ENCODE measurements at regions not wholly inside any gene's neighbourhood (a gene's known extent, or its start where the extent isn't known, plus 50 kb on each side); places are given as distances from the start of the nearest gene placed in this dataset.
"Not testable (repeated sequence)": the region's sequence is repeated elsewhere in the genome, so short reads cannot be mapped to it uniquely, and the experiment has no call there.

DNA sequence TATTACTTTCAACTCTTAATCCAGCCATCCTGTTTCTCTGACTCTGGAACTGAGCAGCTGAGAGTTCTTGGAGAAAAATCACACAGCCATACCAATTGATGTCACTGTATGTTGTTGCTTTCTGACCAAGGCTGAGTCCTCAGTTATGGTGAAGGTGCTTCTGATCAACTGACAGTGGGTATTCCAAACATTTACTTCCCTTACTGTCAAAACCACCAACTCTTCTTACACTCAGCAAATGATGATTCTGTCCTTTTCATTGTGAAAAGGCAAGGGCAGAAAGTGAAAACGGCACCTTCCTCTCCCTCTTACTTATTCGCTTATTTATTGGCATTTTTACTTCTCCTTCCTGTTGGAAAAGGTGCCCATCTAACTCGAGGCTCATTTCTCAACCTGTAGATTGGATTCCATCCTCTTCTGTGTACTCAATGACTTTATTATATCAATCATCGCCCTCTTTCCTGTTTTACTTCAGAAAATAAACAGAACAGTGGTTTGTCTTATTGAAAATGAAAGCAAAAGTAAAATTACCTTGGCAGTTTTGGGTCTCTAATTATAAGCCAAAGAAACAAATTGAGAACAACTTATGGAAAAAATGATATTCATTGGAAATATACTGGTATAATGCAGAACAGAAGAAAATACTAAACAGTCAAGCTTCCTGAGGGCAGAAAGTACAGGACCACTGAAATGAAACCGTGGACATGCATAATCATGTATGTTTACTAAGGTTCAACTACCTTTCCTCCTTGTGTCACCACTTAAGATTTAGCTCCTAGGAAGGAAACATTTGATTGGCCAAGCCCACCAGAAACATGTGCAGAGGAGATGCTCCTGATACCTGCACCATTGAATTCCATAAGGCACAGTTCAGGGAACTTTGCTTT lies 104.5 kb upstream of the CHD1 start:
- H3K27ac ChIP-seq, result peak overlapping the region in 1 of 2 donors; percentile 54
- TF ChIP-seq, protein P1, sequence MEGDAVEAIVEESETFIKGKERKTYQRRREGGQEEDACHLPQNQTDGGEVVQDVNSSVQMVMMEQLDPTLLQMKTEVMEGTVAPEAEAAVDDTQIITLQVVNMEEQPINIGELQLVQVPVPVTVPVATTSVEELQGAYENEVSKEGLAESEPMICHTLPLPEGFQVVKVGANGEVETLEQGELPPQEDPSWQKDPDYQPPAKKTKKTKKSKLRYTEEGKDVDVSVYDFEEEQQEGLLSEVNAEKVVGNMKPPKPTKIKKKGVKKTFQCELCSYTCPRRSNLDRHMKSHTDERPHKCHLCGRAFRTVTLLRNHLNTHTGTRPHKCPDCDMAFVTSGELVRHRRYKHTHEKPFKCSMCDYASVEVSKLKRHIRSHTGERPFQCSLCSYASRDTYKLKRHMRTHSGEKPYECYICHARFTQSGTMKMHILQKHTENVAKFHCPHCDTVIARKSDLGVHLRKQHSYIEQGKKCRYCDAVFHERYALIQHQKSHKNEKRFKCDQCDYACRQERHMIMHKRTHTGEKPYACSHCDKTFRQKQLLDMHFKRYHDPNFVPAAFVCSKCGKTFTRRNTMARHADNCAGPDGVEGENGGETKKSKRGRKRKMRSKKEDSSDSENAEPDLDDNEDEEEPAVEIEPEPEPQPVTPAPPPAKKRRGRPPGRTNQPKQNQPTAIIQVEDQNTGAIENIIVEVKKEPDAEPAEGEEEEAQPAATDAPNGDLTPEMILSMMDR (IDR thresholded peaks at IDR 0.05), result no peak
- DNase-seq (ENCODE audit: low spot score), result no peak

DNA sequence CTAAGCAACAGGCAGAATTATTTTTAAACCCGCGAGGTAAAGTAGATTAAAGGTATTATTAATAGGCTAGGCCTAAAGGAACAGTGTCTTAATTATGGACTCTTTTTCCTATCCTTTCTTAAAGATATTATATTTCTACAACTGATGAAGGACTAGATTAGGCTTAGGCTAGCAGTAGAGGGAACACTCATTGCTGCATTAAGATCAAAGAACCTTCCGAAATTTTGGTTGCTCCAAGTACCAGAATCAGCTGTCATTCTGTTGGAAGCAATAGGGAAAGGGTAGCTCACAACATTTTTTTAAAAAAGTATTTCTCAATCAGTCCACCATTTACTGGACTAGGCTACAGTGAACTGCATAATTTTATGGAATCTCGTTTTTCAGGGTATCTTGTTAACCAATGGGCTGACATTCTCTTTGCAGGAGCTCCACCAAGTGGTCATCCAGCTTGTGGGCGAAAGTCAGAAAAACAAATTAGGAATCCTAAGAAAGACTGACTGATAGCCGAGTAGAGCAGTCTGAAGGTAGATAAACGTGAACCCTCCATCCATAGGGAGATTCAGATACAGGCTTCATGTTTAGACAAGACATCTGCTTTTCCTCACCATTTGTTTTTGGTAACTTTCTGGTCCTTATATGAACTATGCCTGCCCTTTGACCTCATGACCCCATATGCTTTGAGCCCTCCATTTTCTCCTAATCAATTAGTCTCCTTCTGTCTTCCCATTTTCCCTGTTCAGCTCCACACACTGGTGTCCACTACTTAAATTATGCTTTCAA lies 103.6 kb upstream of the CHD1 start:
- H3K27ac ChIP-seq, result peak overlapping the region in 1 of 2 donors; percentile 54

More for the DNA sequence above, 104.5 kb upstream of the CHD1 start:
- H3K4me3 ChIP-seq, result peak overlapping the region; percentile 61

DNA sequence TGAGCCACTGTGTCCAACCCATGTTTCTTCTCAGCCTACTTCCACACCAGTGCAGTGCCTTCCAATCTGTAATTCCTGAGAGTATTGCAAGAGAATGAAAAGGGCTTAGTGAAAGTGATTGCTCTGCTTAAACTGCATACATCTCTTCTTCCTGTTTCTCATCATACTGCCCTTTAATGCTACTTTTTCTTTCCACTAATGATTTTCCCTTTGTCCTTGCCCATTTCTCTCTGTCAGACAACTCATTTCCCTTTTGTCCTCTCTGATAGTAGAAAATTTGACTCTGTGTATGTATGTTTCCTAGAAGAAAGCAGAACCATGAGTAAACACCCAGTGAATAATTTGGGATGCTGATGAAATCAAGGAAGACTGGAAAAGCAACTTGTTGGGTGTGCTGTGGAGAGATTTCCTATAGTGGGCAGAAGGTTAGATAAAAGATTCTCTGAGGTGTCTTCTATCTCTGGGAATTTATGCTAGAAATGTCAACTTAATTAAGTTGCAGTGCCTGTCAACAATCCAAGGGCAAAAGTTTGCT lies 102.2 kb upstream of the CHD1 start:
- TF ChIP-seq, protein P1 (IDR thresholded peaks at IDR 0.05), result no peak
- no peak overlapping the region for H3K27ac ChIP-seq
- H3K4me3 ChIP-seq, result no peak overlapping the region
- DNase-seq (ENCODE audit: low spot score), result no peak

More for the DNA sequence above, 103.6 kb upstream of the CHD1 start:
- no peak for DNase-seq (ENCODE audit: low spot score)
- TF ChIP-seq, protein P1 (IDR thresholded peaks at IDR 0.05), result peak; percentile 40
- H3K4me3 ChIP-seq, result peak overlapping the region; percentile 61

DNA sequence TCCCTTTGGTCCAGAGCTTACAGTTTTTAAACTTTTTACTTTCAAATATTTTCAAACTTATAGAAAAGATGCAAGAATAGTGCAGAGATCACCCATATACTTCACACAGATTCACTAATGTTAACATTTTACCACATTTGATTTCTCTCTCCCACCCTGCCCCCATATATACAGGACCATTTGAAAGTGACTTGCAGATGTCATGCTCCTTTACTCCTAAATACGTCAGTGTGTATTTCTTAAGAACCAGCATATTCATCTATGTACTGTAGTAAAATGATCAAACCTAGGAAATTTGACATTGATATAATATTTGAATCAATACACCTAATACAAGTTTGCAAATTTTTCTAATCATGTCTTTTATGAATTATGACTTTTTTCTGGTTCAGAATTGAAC lies 100.4 kb upstream of the CHD1 start:
- Histone ChIP-seq H3K4me3 (no peak overlapping the region), H3K27ac (no peak overlapping the region)
- no peak for DNase-seq (ENCODE audit: low spot score)
- TF ChIP-seq, protein P1 (IDR thresholded peaks at IDR 0.05), result no peak

DNA sequence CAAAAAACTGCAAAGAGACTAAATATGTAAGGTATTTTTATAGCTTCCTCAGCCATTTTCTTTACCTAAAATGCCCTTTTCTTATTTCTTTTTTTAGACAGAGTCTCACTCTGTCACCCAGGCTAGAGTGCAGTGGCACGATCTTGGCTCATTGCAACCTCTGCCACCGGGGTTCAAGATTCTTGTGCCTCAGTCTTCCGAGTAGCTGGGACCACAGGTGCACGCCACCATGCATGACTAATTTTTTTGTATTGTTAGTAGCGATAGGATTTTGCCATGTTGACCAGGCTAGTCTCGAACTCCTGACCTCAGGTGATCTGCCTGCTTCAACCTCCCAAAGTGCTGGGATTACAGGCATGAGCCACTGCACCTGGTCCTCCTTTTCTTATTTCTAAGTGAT lies 99.4 kb upstream of the CHD1 start:
- not testable (repeated sequence) for H3K27ac ChIP-seq; H3K4me3 ChIP-seq; DNase-seq (ENCODE audit: low spot score)

DNA sequence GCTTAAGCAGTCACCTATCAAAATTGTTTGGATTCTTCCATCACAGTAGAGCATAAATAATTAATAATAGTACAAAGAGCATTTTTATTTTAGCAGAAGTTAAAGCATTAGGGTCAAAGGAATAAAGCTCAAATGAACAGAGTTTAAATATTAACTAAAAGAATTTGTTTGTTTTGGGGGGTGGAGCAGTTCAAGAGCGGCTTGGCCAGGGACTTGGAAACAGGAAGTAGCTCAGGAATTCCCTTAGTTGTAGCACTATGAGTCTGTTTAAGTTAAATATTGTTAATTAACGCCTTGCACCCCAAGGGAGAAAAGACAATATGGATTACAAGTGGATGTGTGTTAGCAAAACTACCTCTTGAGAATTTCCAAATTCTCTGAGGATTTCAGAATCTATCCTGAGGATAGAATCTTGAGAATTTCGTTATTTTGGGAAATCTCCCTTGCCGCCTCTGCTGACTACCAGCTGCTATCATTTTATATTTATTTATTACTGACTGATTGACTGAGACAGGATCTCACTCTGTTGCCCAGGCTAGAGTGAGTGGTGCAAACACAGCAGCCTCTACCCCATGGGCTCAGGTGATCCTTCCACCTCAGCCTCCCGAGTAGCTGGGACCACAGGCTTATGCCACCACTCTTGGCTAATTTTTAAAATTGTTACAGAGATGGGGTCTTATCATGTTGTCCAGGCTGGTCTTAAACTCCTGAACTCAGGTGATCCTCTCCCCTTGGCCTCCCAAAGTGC lies 96.7 kb upstream of the CHD1 start:
- Histone ChIP-seq H3K27ac (no peak overlapping the region), H3K4me3 (no peak overlapping the region)
- no peak for DNase-seq (ENCODE audit: low spot score)
- TF ChIP-seq, protein P1 (IDR thresholded peaks at IDR 0.05), result no peak

DNA sequence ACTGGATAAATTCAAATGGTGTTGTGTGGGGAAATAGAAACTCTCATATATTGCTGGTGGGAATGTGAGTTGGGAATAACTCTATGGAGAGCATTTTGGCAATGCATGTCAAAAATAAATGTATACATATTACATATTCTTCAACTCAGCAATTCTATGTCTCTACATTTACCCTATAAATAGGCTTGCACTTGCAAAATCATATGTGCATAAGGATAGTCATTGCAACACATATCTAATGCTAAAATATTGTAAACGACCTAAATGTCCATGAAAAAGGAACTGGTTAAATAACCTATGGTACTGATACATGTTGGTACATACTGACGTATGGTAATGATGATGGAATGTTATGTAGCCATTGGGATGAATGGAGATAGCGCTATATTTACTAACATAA lies 94.5 kb upstream of the CHD1 start:
- TF ChIP-seq, protein P1 (IDR thresholded peaks at IDR 0.05), result no peak
- Histone ChIP-seq H3K27ac (no peak overlapping the region), H3K4me3 (no peak overlapping the region)
- no peak for DNase-seq (ENCODE audit: low spot score)
